ENCODE measurements at regions not wholly inside any gene's neighbourhood (a gene's known extent, or its start where the extent isn't known, plus 50 kb on each side); places are given as distances from the start of the nearest gene placed in this dataset.
"Not testable (repeated sequence)": the region's sequence is repeated elsewhere in the genome, so short reads cannot be mapped to it uniquely, and the experiment has no call there.

DNA sequence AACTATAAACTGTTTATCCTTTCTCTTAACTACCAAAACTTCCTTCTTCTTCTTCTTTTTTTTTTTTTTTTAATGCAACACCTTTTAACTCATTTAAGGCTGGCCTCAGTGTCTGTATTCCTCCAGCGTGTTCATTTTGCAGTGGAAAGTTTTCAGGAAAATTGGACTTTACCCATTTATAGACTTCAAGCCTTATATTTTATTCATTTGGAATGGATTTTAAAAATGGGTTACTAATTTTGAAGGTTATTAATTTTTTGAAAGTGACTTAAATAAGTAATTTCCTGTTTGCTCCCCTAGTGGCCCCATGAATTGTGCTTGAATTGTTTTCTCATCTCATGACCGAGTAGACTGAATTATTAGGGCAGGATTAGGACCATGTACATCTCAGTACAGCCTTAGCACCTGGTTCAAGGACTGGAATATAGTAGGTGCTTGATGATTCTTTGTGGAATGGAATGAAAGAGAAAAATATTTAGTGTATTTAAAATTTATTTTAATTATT is 282.7 kb downstream of the ANKRD50 start:
- DNase-seq (ENCODE audit: low spot score) = no peak

DNA sequence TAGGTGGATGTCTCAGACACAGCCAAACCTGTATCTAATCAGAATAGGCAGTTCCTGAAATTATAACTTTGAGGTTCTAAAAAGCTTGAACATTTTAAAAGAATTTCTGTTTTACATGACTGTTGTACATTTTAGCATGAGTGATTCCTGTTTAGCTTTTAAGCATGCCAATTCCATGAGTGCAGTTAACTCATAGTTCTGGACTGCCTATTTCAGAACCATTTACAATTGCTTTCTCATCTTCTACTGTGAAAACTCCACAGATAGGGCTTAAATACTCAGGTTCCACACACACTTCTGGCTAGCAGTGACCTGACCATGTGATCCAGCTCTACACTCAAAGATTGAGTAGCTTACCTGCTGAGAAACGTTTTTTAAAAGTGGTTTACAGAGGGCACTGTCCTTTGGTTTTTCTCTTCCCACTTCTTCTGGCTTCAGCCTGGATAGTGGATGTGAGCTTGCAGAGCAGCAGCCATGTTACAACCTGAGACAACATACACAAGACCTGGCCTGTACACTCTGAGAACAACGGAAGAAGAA is 280.8 kb downstream of the ANKRD50 start:
- no peak for DNase-seq (ENCODE audit: low spot score)

DNA sequence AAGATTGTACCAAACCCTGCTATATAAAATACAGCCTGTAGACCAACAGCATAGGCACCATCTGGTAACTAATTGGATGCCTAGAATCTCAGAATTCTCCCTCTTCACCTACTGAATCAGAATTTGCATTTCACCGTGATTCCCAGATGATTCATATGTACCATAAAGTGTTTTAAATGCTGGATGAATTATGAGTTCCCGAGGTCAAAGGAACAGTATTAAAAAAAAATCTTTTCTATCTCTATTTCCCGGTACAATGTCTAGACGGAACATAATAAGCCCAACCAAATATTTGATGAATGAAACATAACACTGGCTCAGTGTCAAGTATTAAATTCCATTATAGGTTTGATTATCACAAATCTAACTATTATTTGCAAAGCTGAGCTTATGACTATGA is 280.0 kb downstream of the ANKRD50 start:
- no peak for DNase-seq (ENCODE audit: low spot score)

DNA sequence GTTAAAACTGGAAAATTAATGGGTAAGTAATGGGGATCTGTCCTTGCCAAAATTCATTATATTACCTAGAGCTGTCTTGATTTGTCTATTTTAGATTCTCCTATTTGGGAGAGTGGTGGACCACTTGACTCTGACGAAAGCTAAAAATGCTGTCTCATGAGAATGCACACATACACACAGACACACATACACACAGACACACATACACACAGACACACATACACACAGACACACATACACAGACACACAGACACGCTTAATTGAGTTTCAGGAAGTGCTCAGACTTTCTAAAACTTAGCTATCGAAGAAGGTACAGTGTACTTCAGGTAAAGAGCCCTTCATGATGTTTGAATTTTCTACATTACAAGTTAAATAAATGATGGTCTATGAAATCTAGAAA is 279.5 kb downstream of the ANKRD50 start:
- no peak for DNase-seq (ENCODE audit: low spot score)

DNA sequence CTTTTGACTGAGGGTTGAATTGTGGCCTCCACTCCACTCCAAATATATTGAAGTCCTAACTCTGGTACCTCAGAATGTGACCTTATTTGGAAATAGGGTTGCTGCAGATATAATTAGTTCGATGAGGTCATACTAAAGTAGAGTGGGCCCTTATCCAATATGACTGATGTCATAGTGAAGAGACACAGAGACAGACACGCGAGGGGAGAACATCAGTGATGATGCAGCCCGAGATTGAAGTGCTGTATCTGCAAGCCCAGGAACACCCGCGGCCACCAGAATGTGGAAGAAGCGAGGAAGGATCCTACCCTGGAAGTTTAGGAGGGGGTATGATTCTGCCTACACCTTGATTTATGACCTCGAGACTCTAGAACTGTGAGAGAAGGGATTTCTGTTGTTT is 279.0 kb downstream of the ANKRD50 start:
- DNase-seq (ENCODE audit: low spot score) = no peak

DNA sequence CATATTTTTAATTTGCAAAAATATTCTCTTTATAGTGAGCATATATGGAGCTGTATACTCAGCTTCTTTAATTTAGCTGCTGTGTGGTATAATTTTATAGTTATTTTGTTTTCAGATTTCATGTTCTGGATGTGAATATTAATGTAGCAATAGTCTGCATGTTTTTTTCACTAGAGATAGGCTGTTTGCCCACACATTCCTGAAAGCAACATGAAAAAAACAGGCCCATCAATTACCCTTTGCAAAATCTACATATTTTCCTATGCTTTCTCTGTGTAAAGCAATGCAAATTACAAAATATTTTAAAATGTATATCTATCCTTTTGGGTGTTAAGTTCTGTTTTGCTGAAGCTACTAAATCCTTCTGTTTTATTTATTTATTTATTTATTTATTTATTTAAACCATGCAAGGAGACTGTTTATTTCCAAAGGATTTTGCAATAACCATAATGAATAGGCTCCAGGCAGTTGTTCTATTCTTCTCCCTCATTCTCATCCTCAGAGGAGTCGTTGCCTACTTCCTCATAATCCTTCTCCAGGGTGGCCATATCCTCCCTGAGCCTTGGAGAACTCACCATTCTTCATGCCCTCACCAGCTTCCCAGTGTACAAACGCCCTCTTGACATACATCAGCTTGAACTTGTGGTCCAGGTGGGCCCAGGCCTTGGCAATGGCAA is 277.1 kb downstream of the ANKRD50 start:
- DNase-seq (ENCODE audit: low spot score) = no peak

DNA sequence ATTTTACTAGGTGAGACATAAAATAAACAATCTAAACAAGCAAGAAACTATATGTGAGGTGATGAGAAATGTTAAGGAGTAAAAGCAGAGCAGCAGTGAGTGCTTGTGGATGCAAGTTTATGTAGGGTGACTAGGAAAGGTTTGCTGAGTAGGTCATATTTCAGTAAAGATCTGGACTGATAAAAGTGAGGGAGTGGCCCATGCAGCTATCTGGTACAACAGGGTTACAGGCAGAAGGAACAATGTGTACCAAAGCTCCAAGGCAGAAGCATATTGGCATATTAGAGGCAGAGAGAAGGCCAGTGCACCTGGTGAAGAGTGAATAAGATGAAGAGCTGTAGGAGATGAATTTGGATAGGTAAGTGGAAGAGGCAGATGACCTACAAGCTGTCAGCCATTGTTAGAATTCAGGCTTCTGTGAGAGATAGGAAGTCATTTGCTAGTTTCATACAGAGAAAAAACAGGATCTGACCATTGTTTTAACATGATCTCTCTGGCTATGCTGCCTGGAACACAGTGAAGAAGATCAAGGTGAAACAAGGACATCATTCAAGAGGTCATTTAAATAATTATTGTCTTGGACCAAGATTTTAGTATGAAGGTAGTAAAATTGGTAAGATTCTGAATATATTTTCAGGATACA is 274.6 kb downstream of the ANKRD50 start:
- no peak for DNase-seq (ENCODE audit: low spot score)

- DNase-seq (ENCODE audit: low spot score) = no peak
Observed at GRCh38 chr4:124445071-124445470, 267.5 kb downstream of the ANKRD50 start.

DNA sequence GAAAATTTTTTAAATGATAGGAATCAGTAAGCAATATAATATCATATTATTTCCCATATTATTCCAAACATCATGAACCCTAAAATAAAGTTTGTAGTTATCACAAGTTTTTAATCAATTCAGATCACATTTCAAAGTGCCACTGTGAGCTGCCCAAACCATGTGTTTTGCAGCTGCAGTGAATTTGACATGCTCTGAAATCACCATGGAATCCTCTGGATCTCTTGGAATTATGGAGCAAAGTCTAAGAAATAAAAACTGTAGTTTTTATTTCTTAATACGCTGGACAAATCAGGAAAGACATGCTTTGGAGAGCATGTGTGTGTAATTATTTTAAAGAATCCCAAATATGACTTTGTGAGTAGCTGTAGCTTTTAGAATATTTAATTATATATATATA is 262.7 kb downstream of the ANKRD50 start:
- DNase-seq (ENCODE audit: low spot score) = no peak

GRCh38 chr4:124450851-124451250 is 261.7 kb downstream of the ANKRD50 start:
- no peak for DNase-seq (ENCODE audit: low spot score)

DNA sequence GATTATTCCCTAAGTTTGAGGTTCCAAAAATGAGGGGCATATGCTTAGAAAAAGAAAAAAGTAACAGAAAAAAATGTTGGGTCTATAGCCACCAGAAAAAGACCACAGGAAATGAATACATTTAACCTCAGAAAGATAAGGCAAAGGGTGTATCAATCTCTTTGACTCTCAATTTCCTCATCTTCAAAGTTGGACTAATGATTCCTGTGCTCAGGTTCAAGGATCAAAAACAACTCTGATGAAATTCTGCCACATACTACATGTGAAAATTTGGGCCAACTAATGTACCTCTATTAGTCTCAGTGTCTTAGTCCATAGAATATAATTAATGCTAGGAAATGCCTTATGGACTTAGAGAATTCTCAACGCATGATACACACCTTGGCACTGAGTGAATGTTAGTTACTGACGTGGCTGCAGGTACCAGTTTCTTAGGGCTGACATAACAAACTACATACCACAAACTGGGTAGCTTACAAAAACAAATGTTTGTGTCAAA is 257.7 kb downstream of the ANKRD50 start:
- no peak for DNase-seq (ENCODE audit: low spot score)

- no peak for DNase-seq (ENCODE audit: low spot score)
Observed at GRCh38 chr4:124455671-124456070, 256.9 kb downstream of the ANKRD50 start.

- DNase-seq (ENCODE audit: low spot score) = no peak
Observed at GRCh38 chr4:124459196-124459940, 253.2 kb downstream of the ANKRD50 start.

DNA sequence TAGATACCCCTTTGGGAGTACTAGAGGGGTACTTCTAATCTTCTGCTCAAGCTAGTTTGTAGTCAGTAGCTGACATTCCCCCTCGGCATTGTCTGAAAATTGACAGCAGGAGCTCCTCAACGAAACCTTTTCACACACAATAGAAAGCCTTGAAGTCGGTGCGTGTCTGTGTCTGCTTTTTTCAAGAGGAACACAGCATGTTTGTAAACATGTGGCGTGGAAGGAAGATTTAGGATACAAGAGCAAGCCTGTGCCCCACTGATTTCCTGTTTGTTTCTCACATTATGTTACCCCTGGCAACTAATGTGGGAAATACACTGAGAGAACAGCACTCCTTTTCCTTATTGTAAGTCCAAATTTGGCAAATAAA is 252.6 kb downstream of the ANKRD50 start:
- DNase-seq (ENCODE audit: low spot score) = no peak

DNA sequence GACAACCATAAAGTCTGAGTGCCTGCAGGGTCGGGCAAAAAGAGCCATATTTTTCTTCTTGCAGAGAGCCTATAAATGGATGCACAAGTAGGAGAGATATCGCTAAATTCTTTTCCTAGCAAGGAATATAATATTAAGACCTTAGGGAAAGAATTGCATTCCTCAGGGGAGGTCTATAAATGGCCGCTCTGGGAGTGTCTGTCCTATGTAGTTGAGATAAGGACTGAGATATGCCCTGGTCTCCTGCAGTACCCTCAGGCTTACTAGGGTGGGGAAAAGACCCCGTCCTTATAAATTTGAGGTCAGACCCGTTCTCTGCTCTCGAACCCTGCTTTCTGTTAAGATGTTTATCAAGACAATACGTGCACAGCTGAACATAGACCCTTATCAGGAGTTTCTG is 250.9 kb downstream of the ANKRD50 start:
- not testable (repeated sequence) for DNase-seq (ENCODE audit: low spot score)

- DNase-seq (ENCODE audit: low spot score) = no peak
Observed at GRCh38 chr4:124462954-124463828, 249.3 kb downstream of the ANKRD50 start.

DNA sequence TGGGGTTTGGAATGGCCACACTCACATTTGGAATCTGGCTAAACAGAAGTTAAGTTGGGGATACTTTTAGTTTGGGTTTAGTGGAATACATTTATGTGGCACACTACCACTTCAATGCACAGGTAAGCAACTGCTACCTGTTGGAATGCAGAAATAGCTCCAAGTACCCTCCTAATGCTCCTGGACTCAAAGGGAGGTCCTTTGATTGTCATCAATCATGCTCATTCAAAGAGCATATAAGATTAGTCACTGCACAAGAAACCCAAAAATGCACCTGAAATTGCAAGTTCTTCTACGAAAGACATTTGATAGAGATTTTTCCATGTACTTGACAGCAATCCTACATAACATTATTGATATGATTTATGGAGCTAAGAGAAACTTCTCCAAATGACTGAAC is 247.7 kb downstream of the ANKRD50 start:
- no peak for DNase-seq (ENCODE audit: low spot score)

DNA sequence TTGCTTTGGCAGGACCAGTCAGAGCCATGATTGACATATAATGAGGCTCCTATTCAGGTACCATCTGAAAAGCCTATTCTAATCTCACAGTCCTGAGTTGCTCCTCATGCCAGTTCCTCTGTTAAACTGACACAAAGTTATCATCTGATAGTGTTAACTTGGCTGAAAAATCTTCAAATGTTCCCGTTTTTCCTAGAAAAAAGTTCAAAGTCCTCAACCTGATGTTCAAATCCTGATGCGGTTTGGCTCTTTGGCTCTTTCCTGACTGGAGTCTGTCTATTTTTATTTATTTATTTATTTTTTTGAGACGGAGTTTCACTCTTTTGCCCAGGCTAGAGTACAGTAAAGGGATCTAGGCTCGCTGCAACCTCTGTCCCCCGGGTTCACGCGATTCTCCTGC is 244.2 kb downstream of the ANKRD50 start:
- DNase-seq (ENCODE audit: low spot score) = no peak

GRCh38 chr4:124469981-124470380 is 242.6 kb downstream of the ANKRD50 start:
- DNase-seq (ENCODE audit: low spot score) = no peak

- DNase-seq (ENCODE audit: low spot score) = no peak
Observed at GRCh38 chr4:124478470-124478869, 234.1 kb downstream of the ANKRD50 start.

DNA sequence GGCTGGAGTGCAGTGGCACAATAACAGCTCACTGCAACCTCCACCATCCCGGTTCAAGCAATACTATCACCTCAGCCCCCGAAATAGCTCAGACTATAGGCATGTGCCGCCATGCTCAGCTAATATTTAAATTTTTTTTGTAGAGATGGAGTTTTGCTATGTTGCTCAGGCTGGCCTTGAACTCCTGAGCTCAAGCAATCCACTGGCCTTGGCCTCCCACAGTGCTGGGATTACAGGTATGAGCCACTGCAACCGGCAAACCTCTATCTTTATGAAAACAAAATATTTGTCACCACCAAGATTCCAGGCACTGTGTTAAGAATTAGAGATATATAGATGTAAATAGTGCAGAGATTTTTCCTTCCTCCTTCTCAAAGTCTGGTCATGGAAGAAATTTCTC is 232.5 kb downstream of the ANKRD50 start:
- no peak for DNase-seq (ENCODE audit: low spot score)

- DNase-seq (ENCODE audit: low spot score) = no peak
Observed at GRCh38 chr4:124481123-124481522, 231.4 kb downstream of the ANKRD50 start.
